ENCODE measurements at regions not wholly inside any gene's neighbourhood (a gene's known extent, or its start where the extent isn't known, plus 50 kb on each side); places are given as distances from the start of the nearest gene placed in this dataset.
"Not testable (repeated sequence)": the region's sequence is repeated elsewhere in the genome, so short reads cannot be mapped to it uniquely, and the experiment has no call there.

DNA sequence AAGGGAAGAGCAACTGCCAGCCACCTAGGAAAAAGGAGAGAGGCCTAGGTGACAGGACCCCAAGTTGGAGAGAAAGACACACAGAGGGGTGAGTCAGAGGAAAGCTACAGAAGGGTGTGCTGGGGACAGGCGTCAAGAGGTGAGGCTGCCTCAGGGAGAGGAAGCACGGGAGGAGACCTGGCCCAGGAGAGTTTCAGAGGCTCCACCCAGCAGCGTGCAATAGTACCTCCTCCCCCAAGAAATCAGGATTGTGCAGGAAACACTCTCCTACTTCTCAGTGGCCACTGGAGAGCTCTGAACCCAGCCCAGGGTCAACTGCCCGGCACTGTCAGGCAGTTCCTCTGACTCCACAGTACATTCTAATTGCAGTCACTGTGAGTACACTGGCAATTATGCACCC, 346.0 kb downstream of the BCL2L11 start:
- TF ChIP-seq CTCF, POLR2A (IDR thresholded peaks at IDR 0.05): not testable (repeated sequence)
